ENCODE measurements at regions not wholly inside any gene's neighbourhood (a gene's known extent, or its start where the extent isn't known, plus 50 kb on each side); places are given as distances from the start of the nearest gene placed in this dataset.

GRCh38 chr4:132056496-132056895 lies 1092.6 kb upstream of the PCDH10 start:
- no peak for TF ChIP-seq POLR2AphosphoS5 (IDR thresholded peaks at IDR 0.05)
- TF ChIP-seq CTCF (IDR thresholded peaks at IDR 0.05): no peak
- TF ChIP-seq POLR2A (IDR thresholded peaks at IDR 0.05): no peak
- TF ChIP-seq EP300 (IDR thresholded peaks at IDR 0.05; ENCODE audit: low read depth): no peak
- in situ Hi-C loops (cut with MboI; ENCODE audit: low pct_ligation_motif_present in 1 of 4, low pct_unique_long_range_greater_than_20kb in 1 of 4, low sequenced_read_pairs in 3 of 4): no loop called here
- WGBS, 2 donors (ENCODE audit: low coverage in 1 of 2): 45 to 75% methylated on average over 1 of the region's 1 CpG

GRCh38 chr4:132059227-132059626 lies 1089.9 kb upstream of the PCDH10 start:
- Histone ChIP-seq H3K36me3 (no peaks in the 10 kb centered on the region), H3K4me3 (no peak overlapping the region), H3K4me1 (no peaks in the 10 kb centered on the region), H3K27ac (no peak overlapping the region), H3K9me3 (no peaks in the 10 kb centered on the region), H3K27me3 (no peaks in the 10 kb centered on the region)
- in situ Hi-C loops (cut with MboI; ENCODE audit: low pct_ligation_motif_present in 1 of 4, low pct_unique_long_range_greater_than_20kb in 1 of 4, low sequenced_read_pairs in 3 of 4): no loop called here
- WGBS, 2 donors (ENCODE audit: low coverage in 1 of 2): 64 to 70% methylated on average over 1 of the region's 1 CpG
- DNase-seq: no peak
- intact Hi-C loops (cut with DNase I; ENCODE audit: low total_unique reads): no loop called here
- TF ChIP-seq CTCF (IDR thresholded peaks at IDR 0.05) (no peak), POLR2AphosphoS5 (IDR thresholded peaks at IDR 0.05) (no peak), POLR2A (IDR thresholded peaks at IDR 0.05) (no peak), EP300 (IDR thresholded peaks at IDR 0.05; ENCODE audit: low read depth) (no peak)

More at GRCh38 chr4:132056496-132056895, 1092.6 kb upstream of the PCDH10 start:
- Histone ChIP-seq H3K36me3 (no peaks in the 10 kb centered on the region), H3K27ac (no peak overlapping the region), H3K4me3 (no peak overlapping the region), H3K4me1 (no peaks in the 10 kb centered on the region), H3K27me3 (no peaks in the 10 kb centered on the region), H3K9me3 (no peaks in the 10 kb centered on the region)
- DNase-seq: no peak
- intact Hi-C loops (cut with DNase I; ENCODE audit: low total_unique reads): no loop called here

- TF ChIP-seq EP300 (IDR thresholded peaks at IDR 0.05; ENCODE audit: low read depth) (no peak), POLR2AphosphoS5 (IDR thresholded peaks at IDR 0.05) (no peak), POLR2A (IDR thresholded peaks at IDR 0.05) (no peak), CTCF (IDR thresholded peaks at IDR 0.05) (no peak)
- intact Hi-C loops (cut with DNase I; ENCODE audit: low total_unique reads): no loop called here
- Histone ChIP-seq H3K36me3 (no peaks in the 10 kb centered on the region), H3K27ac (no peak overlapping the region), H3K27me3 (no peaks in the 10 kb centered on the region), H3K4me3 (no peak overlapping the region), H3K4me1 (no peaks in the 10 kb centered on the region), H3K9me3 (no peaks in the 10 kb centered on the region)
- no peak for DNase-seq
- in situ Hi-C loops (cut with MboI; ENCODE audit: low pct_ligation_motif_present in 1 of 4, low pct_unique_long_range_greater_than_20kb in 1 of 4, low sequenced_read_pairs in 3 of 4): no loop called here
- WGBS, 2 donors (ENCODE audit: low coverage in 1 of 2): 91% methylated on average over 29 of the region's 31 CpGs; no CpG with 5 or more reads in 1 of the 2 donors
Observed at GRCh38 chr4:132062611-132063239, 1086.4 kb upstream of the PCDH10 start.

- Histone ChIP-seq H3K27me3 (no peaks in the 10 kb centered on the region), H3K36me3 (no peaks in the 10 kb centered on the region), H3K27ac (no peak overlapping the region), H3K4me3 (no peak overlapping the region), H3K4me1 (no peaks in the 10 kb centered on the region), H3K9me3 (no peaks in the 10 kb centered on the region)
- in situ Hi-C loops (cut with MboI; ENCODE audit: low pct_ligation_motif_present in 1 of 4, low pct_unique_long_range_greater_than_20kb in 1 of 4, low sequenced_read_pairs in 3 of 4) (no loop called here), intact Hi-C loops (cut with DNase I; ENCODE audit: low total_unique reads) (no loop called here)
- TF ChIP-seq POLR2AphosphoS5 (IDR thresholded peaks at IDR 0.05) (no peak), POLR2A (IDR thresholded peaks at IDR 0.05) (no peak), CTCF (IDR thresholded peaks at IDR 0.05) (no peak), EP300 (IDR thresholded peaks at IDR 0.05; ENCODE audit: low read depth) (no peak)
- 30 to 33% methylated on average over 1 of the region's 1 CpG for WGBS, 2 donors (ENCODE audit: low coverage in 1 of 2)
- DNase-seq: no peak
Observed at GRCh38 chr4:132063829-132064228, 1085.3 kb upstream of the PCDH10 start.
